ENCODE measurements at regions not wholly inside any gene's neighbourhood (a gene's known extent, or its start where the extent isn't known, plus 50 kb on each side); places are given as distances from the start of the nearest gene placed in this dataset.

- H3K27ac Mint-ChIP-seq, result no peak overlapping the region
- intact Hi-C loops (cut with micrococcal nuclease), result loop anchor here in 1 of 2 donors (10.0 kb wide), 1 partner anchor 352 kb away; the partner anchor contains the start of gene DISP1
- peaks cover 0 to 23% (median 3%) of the 10 kb centered on the region in 11 donors for H3K9me3 Mint-ChIP-seq
- ATAC-seq (no peak), DNase-seq (no peak)
- H3K4me3 Mint-ChIP-seq, result no peak overlapping the region
- Histone ChIP-seq H3K36me3 (ENCODE audit: control insufficient read depth in 2 of 3, insufficient read depth in 3 of 3, low read length in 3 of 3) (no peaks in the 10 kb centered on the region), H3K27ac (ENCODE audit: low read depth, low read length) (no peak overlapping the region), H3K4me1 (ENCODE audit: control insufficient read depth in 2 of 2, insufficient read depth in 2 of 2, low read length in 2 of 2) (peaks cover 5 to 6% of the 10 kb centered on the region in 2 donors), H3K4me3 (ENCODE audit: low read length) (no peak overlapping the region), H3K9me3 (ENCODE audit: control insufficient read depth in 2 of 3, low read length in 3 of 3) (peaks cover 0 to 9% (median 0%) of the 10 kb centered on the region in 3 experiments), H3K27me3 (ENCODE audit: control insufficient read depth in 2 of 2, insufficient read depth in 2 of 2, low read length in 2 of 2) (no peaks in the 10 kb centered on the region)
- peaks cover 11 to 25% (median 13%) of the 10 kb centered on the region in 7 donors for H3K4me1 Mint-ChIP-seq
- ChIA-PET POLR2A (no interaction called here), CTCF (interaction anchor here (0.6 to 1.4 kb wide), 4 partner anchors 172 to 628 kb away, joined by 3 read pairs; no protein-coding TSS in a partner anchor)
- H3K27me3 Mint-ChIP-seq, result peaks cover 0 to 18% (median 0%) of the 10 kb centered on the region in 5 donors
- H3K36me3 Mint-ChIP-seq, result peaks cover 0 to 6% (median under 1%) of the 10 kb centered on the region in 5 donors
Observed at GRCh38 chr1:222462601-222463000, 85.3 kb downstream of the HHIPL2 start.

- H3K27ac Mint-ChIP-seq, result no peak overlapping the region
- peaks cover 0 to 18% (median 0%) of the 10 kb centered on the region in 5 donors for H3K27me3 Mint-ChIP-seq
- ChIA-PET CTCF (interaction anchor here (0.6 to 1.0 kb wide), 3 partner anchors 128 to 259 kb away, joined by 3 read pairs; no protein-coding TSS in a partner anchor), POLR2A (no interaction called here)
- H3K4me3 Mint-ChIP-seq, result peak overlapping the region in 1 of 10 donors; percentile 39
- H3K36me3 Mint-ChIP-seq, result peaks cover 0 to 12% (median 7%) of the 10 kb centered on the region in 5 donors
- peaks cover 11 to 22% (median 13%) of the 10 kb centered on the region in 7 donors for H3K4me1 Mint-ChIP-seq
- ATAC-seq, result no peak
- peaks cover 0 to 15% (median 0%) of the 10 kb centered on the region in 3 experiments for H3K9me3 ChIP-seq (ENCODE audit: control insufficient read depth in 2 of 3, low read length in 3 of 3)
- no peaks in the 10 kb centered on the region for H3K36me3 ChIP-seq (ENCODE audit: control insufficient read depth in 2 of 3, insufficient read depth in 3 of 3, low read length in 3 of 3)
- peaks cover 5 to 6% of the 10 kb centered on the region in 2 donors for H3K4me1 ChIP-seq (ENCODE audit: control insufficient read depth in 2 of 2, insufficient read depth in 2 of 2, low read length in 2 of 2)
- no peaks in the 10 kb centered on the region for H3K27me3 ChIP-seq (ENCODE audit: control insufficient read depth in 2 of 2, insufficient read depth in 2 of 2, low read length in 2 of 2)
- no peak overlapping the region for H3K4me3 ChIP-seq (ENCODE audit: low read length)
- no peak overlapping the region for H3K27ac ChIP-seq (ENCODE audit: low read depth, low read length)
- no peak for DNase-seq
- intact Hi-C loops (cut with micrococcal nuclease), result loop anchor here in 1 of 2 donors (10.0 kb wide), 1 partner anchor 353 kb away; the partner anchor contains the start of gene DISP1
- H3K9me3 Mint-ChIP-seq, result peaks cover 6 to 30% (median 9%) of the 10 kb centered on the region in 11 donors
Observed at GRCh38 chr1:222461941-222462340, 86.0 kb downstream of the HHIPL2 start.

- H3K4me1 Mint-ChIP-seq, result peaks cover 9 to 16% (median 11%) of the 10 kb centered on the region in 7 donors
Observed at GRCh38 chr1:222459652-222460051, 88.3 kb downstream of the HHIPL2 start.

GRCh38 chr1:222457513-222457912, 90.4 kb downstream of the HHIPL2 start:
- Mint-ChIP-seq H3K27me3 (peaks cover 0 to 8% (median 0%) of the 10 kb centered on the region in 5 donors), H3K9me3 (peaks cover 6 to 30% (median 11%) of the 10 kb centered on the region in 11 donors), H3K4me3 (no peak overlapping the region), H3K36me3 (peaks cover 0 to 13% (median 9%) of the 10 kb centered on the region in 5 donors), H3K4me1 (peaks cover 8 to 29% (median 15%) of the 10 kb centered on the region in 7 donors), H3K27ac (peak overlapping the region in 1 of 9 donors; percentile 47)
- intact Hi-C loops (cut with micrococcal nuclease), result loop anchor here (5.0 to 10.0 kb wide), 8 partner anchors 133 to 1193 kb away; no protein-coding TSS in a partner anchor
- H3K9me3 ChIP-seq (ENCODE audit: control insufficient read depth in 2 of 3, low read length in 3 of 3), result peaks cover 0 to 17% (median 0%) of the 10 kb centered on the region in 3 experiments
- ChIA-PET POLR2A (no interaction called here), CTCF (interaction anchor here (0.7 to 5.8 kb wide), 2 partner anchors 195 to 362 kb away, joined by 3 to 99 read pairs; no protein-coding TSS in a partner anchor)
- no peak for ATAC-seq
- no peak overlapping the region for H3K4me3 ChIP-seq (ENCODE audit: low read length)
- no peak overlapping the region for H3K27ac ChIP-seq (ENCODE audit: low read depth, low read length)
- DNase-seq, result no peak
- peaks cover 8 to 9% of the 10 kb centered on the region in 2 donors for H3K4me1 ChIP-seq (ENCODE audit: control insufficient read depth in 2 of 2, insufficient read depth in 2 of 2, low read length in 2 of 2)
- no peaks in the 10 kb centered on the region for H3K36me3 ChIP-seq (ENCODE audit: control insufficient read depth in 2 of 3, insufficient read depth in 3 of 3, low read length in 3 of 3)
- no peaks in the 10 kb centered on the region for H3K27me3 ChIP-seq (ENCODE audit: control insufficient read depth in 2 of 2, insufficient read depth in 2 of 2, low read length in 2 of 2)

More at GRCh38 chr1:222459652-222460051, 88.3 kb downstream of the HHIPL2 start:
- Mint-ChIP-seq H3K9me3 (peaks cover 6 to 31% (median 11%) of the 10 kb centered on the region in 11 donors), H3K36me3 (peaks cover 0 to 13% (median 9%) of the 10 kb centered on the region in 5 donors), H3K4me3 (no peak overlapping the region), H3K27ac (peak overlapping the region in 1 of 9 donors; percentile 17), H3K27me3 (peaks cover 0 to 16% (median 0%) of the 10 kb centered on the region in 5 donors)
- ChIA-PET CTCF (no interaction called here), POLR2A (interaction anchor here (0.5 kb wide), 1 partner anchor 158 kb away, joined by 3 read pairs; the partner anchor contains the start of gene MIA3)
- no peak for DNase-seq
- no peaks in the 10 kb centered on the region for H3K27me3 ChIP-seq (ENCODE audit: control insufficient read depth in 2 of 2, insufficient read depth in 2 of 2, low read length in 2 of 2)
- intact Hi-C loops (cut with micrococcal nuclease), result loop anchor here (5.0 to 10.0 kb wide), 9 partner anchors 135 to 1195 kb away; partner anchors contain the start of gene DISP1 (in 1 of the 2)
- H3K4me3 ChIP-seq (ENCODE audit: low read length), result no peak overlapping the region
- no peaks in the 10 kb centered on the region for H3K36me3 ChIP-seq (ENCODE audit: control insufficient read depth in 2 of 3, insufficient read depth in 3 of 3, low read length in 3 of 3)
- peaks cover 0 to 17% (median 0%) of the 10 kb centered on the region in 3 experiments for H3K9me3 ChIP-seq (ENCODE audit: control insufficient read depth in 2 of 3, low read length in 3 of 3)
- H3K4me1 ChIP-seq (ENCODE audit: control insufficient read depth in 2 of 2, insufficient read depth in 2 of 2, low read length in 2 of 2), result peaks cover 6% of the 10 kb centered on the region in 2 donors
- ATAC-seq, result no peak
- H3K27ac ChIP-seq (ENCODE audit: low read depth, low read length), result no peak overlapping the region

DNA sequence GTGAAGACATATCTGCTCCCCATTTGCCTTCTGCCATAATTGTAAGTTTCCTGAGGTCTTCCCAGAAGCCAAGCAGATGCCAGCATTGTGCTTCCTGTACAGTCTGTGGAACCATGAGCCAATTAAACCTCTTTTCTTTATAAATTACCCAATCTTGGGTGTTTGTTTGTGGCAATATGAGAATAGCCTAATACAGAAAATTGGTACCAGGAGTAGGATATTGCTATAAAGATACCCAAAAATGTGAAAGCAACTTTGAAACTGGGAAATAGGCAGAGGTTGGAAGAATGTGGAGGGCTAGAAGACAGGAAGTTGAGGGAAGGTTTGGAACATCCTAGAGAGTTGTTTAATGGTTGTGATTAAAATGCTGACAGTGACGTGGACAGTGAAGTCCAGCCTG, 90.8 kb downstream of the HHIPL2 start:
- intact Hi-C loops (cut with micrococcal nuclease), result loop anchor here (5.0 to 10.0 kb wide), 8 partner anchors 132 to 1192 kb away; no protein-coding TSS in a partner anchor
- Mint-ChIP-seq H3K4me1 (peaks cover 8 to 31% (median 15%) of the 10 kb centered on the region in 7 donors), H3K9me3 (peaks cover 6 to 30% (median 11%) of the 10 kb centered on the region in 11 donors), H3K27me3 (peaks cover 0 to 8% (median 0%) of the 10 kb centered on the region in 5 donors), H3K36me3 (peaks cover 0 to 13% (median 9%) of the 10 kb centered on the region in 5 donors), H3K27ac (peak overlapping the region in 1 of 9 donors; percentile 47), H3K4me3 (no peak overlapping the region)
- Histone ChIP-seq H3K4me1 (ENCODE audit: control insufficient read depth in 2 of 2, insufficient read depth in 2 of 2, low read length in 2 of 2) (peaks cover 8 to 9% of the 10 kb centered on the region in 2 donors), H3K4me3 (ENCODE audit: low read length) (no peak overlapping the region), H3K27me3 (ENCODE audit: control insufficient read depth in 2 of 2, insufficient read depth in 2 of 2, low read length in 2 of 2) (no peaks in the 10 kb centered on the region), H3K27ac (ENCODE audit: low read depth, low read length) (no peak overlapping the region), H3K9me3 (ENCODE audit: control insufficient read depth in 2 of 3, low read length in 3 of 3) (peaks cover 0 to 17% (median 0%) of the 10 kb centered on the region in 3 experiments), H3K36me3 (ENCODE audit: control insufficient read depth in 2 of 3, insufficient read depth in 3 of 3, low read length in 3 of 3) (no peaks in the 10 kb centered on the region)
- no peak for ATAC-seq
- POLR2A ChIA-PET, result no interaction called here
- DNase-seq, result no peak
- CTCF ChIA-PET, result interaction anchor here (0.7 to 5.8 kb wide), 3 partner anchors 8 to 362 kb away, joined by 3 to 99 read pairs (median 3); no protein-coding TSS in a partner anchor

DNA sequence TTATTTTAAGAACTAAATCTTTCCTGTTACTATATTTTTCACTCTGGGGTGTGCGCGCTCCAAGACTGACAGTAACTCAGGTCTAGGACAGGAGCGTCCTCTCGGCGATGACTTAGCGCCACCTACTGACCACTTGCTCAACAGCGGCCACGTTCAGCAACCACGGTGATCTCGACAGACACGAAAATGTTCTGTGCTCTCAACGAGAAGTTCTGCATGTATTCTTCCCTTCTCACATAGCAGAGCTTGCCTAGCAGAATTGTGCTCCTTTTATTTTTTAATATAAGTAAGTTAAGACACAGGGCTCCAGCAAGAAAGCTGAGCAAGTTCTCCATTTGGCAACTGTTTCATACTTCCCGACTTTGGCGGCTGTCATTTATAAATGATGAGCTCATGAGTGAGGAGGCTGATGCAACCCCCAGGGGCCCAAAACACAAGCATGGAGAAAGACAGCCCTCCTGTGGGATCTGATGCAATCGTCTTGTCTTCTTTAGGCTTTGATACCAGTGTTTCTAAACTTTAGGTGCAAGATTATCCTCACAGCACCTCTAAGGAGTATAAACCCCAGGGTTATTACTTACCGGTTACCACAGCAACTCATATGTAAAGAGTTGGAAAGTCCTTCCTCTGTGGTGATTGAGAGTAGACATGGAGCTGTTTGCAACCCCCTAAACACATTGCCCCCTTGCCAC, 92.6 kb downstream of the HHIPL2 start:
- H3K27me3 ChIP-seq (ENCODE audit: control insufficient read depth in 2 of 2, insufficient read depth in 2 of 2, low read length in 2 of 2), result no peaks in the 10 kb centered on the region
- H3K4me1 ChIP-seq (ENCODE audit: control insufficient read depth in 2 of 2, insufficient read depth in 2 of 2, low read length in 2 of 2), result peaks cover 8 to 9% of the 10 kb centered on the region in 2 donors
- Mint-ChIP-seq H3K4me3 (peak overlapping the region in 9 of 10 donors; percentile 0 to 75 (median 58)), H3K4me1 (peaks cover 8 to 31% (median 15%) of the 10 kb centered on the region in 7 donors), H3K27me3 (peaks cover 0 to 4% (median 0%) of the 10 kb centered on the region in 5 donors), H3K9me3 (peaks cover 6 to 30% (median 11%) of the 10 kb centered on the region in 11 donors), H3K36me3 (peaks cover 0 to 13% (median 9%) of the 10 kb centered on the region in 5 donors), H3K27ac (peak overlapping the region; percentile 26 to 84 (median 65))
- no peak overlapping the region for H3K27ac ChIP-seq (ENCODE audit: low read depth, low read length)
- intact Hi-C loops (cut with micrococcal nuclease), result loop anchor here (1.0 to 10.0 kb wide), 20 partner anchors 35 to 1645 kb away; partner anchors contain the start of gene DUSP10 (in 2 of the 2)
- DNase-seq (peak; percentile 58 to 88 (median 82)), ATAC-seq (peak; percentile 97)
- CTCF ChIA-PET, result interaction anchor here (0.6 to 5.8 kb wide), 46 partner anchors 8 to 979 kb away, joined by 3 to 99 read pairs (median 3); no protein-coding TSS in a partner anchor
- H3K4me3 ChIP-seq (ENCODE audit: low read length), result no peak overlapping the region
- POLR2A ChIA-PET, result interaction anchor here (0.7 to 4.3 kb wide), 8 partner anchors 10 to 713 kb away, joined by 3 to 20 read pairs (median 5); partner anchors contain the start of gene DUSP10
- no peaks in the 10 kb centered on the region for H3K36me3 ChIP-seq (ENCODE audit: control insufficient read depth in 2 of 3, insufficient read depth in 3 of 3, low read length in 3 of 3)
- H3K9me3 ChIP-seq (ENCODE audit: control insufficient read depth in 2 of 3, low read length in 3 of 3), result peaks cover 0 to 17% (median 0%) of the 10 kb centered on the region in 3 experiments

All from naive thymus-derived CD4-positive, alpha-beta T cell (primary cell).